Activated B cell treated with CpG ODN at 0.5 μM for 24 hours (primary cell): ENCODE measurements at regions not wholly inside any gene's neighbourhood (a gene's known extent, or its start where the extent isn't known, plus 50 kb on each side); places are given as distances from the start of the nearest gene placed in this dataset.

Experiments used
- ATAC-seq: fragments of 200-7000 bp; cut with Tn5 transposase; one replicate; pipeline ENCODE4 v1.10.0; 2021; ENCODE audit warnings: low read depth, mild to moderate bottlenecking, moderate library complexity
- CTCF ChIA-PET: fragments of 350-600 bp; sonication (Branson Sonifier 250); formaldehyde crosslinking; loops from one replicate; lab custom pipeline; 2021; ENCODE audit warnings: antibody characterized with exemption; lab: Charles Lee
- POLR2A ChIA-PET: fragments of 350-600 bp; sonication (Branson Sonifier 250); formaldehyde crosslinking; loops from one replicate; lab custom pipeline; 2021; ENCODE audit warnings: antibody characterized with exemption; lab: Charles Lee
- DNase-seq: peaks from one replicate; pipeline ENCODE4 v3.0.0; 2022
- H3K27ac Mint-ChIP-seq: one replicate; pipeline ENCODE4 v1.8.0; 2020; ENCODE audit warnings: mixed read lengths
- H3K27me3 Mint-ChIP-seq: one replicate; pipeline ENCODE4 v1.8.0; 2021; ENCODE audit warnings: mixed read lengths
- H3K36me3 Mint-ChIP-seq: one replicate; pipeline ENCODE4 v1.8.0; 2021; ENCODE audit warnings: low read depth, mixed read lengths
- H3K4me1 Mint-ChIP-seq: one replicate; pipeline ENCODE4 v1.8.0; 2021; ENCODE audit warnings: mixed read lengths
- H3K4me3 Mint-ChIP-seq: one replicate; pipeline ENCODE4 v1.8.0; 2020; ENCODE audit warnings: mild to moderate bottlenecking, mixed read lengths
- H3K9me3 Mint-ChIP-seq: one replicate; pipeline ENCODE4 v1.8.0; 2020; ENCODE audit warnings: mixed read lengths
- intact Hi-C: fragments of 100-400 bp; cut with micrococcal nuclease; formaldehyde crosslinking; loops from one replicate; pipeline ENCODE4 v1.15.1; 2024
- TF ChIP-seq, protein P1 (sequence below): fragments of 200-600 bp; IDR thresholded peaks from one replicate; pipeline ENCODE4 v1.8.0; 2022; ENCODE audit warnings: antibody characterized with exemption, mild to moderate bottlenecking

GRCh38 chr1:76763738-76764137, 103.5 kb upstream of the ST6GALNAC5 start:
- intact Hi-C loops = no loop called here
- Mint-ChIP-seq H3K27me3 (no peaks in the 10 kb centered on the region), H3K9me3 (no peaks in the 10 kb centered on the region), H3K36me3 (no peaks in the 10 kb centered on the region), H3K4me3 (no peak overlapping the region), H3K4me1 (no peaks in the 10 kb centered on the region), H3K27ac (no peak overlapping the region)
- ATAC-seq (no peak), DNase-seq (no peak)
- POLR2A ChIA-PET = no interaction called here
- TF ChIP-seq, protein P1, sequence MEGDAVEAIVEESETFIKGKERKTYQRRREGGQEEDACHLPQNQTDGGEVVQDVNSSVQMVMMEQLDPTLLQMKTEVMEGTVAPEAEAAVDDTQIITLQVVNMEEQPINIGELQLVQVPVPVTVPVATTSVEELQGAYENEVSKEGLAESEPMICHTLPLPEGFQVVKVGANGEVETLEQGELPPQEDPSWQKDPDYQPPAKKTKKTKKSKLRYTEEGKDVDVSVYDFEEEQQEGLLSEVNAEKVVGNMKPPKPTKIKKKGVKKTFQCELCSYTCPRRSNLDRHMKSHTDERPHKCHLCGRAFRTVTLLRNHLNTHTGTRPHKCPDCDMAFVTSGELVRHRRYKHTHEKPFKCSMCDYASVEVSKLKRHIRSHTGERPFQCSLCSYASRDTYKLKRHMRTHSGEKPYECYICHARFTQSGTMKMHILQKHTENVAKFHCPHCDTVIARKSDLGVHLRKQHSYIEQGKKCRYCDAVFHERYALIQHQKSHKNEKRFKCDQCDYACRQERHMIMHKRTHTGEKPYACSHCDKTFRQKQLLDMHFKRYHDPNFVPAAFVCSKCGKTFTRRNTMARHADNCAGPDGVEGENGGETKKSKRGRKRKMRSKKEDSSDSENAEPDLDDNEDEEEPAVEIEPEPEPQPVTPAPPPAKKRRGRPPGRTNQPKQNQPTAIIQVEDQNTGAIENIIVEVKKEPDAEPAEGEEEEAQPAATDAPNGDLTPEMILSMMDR = no peak
- CTCF ChIA-PET = no interaction called here

DNA sequence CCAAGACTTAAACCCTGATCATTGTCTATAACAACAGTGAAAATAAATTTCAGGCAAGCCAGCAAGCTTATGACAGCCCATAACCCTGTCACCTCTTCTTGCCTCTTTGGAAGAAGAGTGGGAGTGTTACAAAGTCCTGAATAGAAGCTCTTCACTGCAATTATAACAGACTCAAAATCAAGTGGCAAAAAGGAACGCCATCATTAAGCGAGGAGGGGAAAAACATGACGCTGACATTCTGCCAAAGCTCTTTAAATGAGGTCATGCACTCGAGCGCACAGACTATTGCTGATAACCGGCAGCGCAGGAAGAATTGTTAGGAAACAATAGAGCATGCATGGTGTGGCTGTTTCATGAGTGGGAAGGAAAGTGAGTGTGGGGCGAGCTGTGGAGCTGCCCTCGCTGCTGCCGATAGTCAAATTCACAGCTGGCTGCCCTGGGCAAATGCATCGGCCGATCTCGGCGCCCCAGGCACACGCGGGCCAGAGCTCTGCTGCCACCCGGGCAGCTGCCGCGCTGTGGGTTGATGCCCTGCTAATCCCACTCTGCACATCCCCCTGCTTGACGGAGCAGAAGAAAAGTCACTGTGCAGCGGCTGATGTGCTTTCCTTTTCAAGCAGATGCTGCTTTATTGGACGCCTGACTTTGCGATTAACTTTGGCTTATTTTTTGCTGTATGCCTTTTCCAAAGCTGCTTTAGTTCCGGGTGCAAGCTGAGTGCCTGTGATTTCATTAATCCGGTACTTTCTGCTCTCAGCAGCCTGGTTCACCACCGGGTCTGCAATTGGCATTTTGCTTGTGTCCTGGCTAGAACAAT, 102.4 kb upstream of the ST6GALNAC5 start:
- H3K36me3 Mint-ChIP-seq = no peaks in the 10 kb centered on the region
- CTCF ChIA-PET = no interaction called here
- no peaks in the 10 kb centered on the region for H3K4me1 Mint-ChIP-seq

GRCh38 chr1:76766381-76766780, 100.9 kb upstream of the ST6GALNAC5 start:
- Mint-ChIP-seq H3K27ac (no peak overlapping the region), H3K4me3 (no peak overlapping the region), H3K27me3 (no peaks in the 10 kb centered on the region), H3K9me3 (no peaks in the 10 kb centered on the region), H3K36me3 (no peaks in the 10 kb centered on the region), H3K4me1 (no peaks in the 10 kb centered on the region)
- DNase-seq (no peak), ATAC-seq (no peak)
- intact Hi-C loops = no loop called here
- ChIA-PET CTCF (no interaction called here), POLR2A (no interaction called here)
- TF ChIP-seq, protein P1 = no peak

More for the DNA sequence above, 102.4 kb upstream of the ST6GALNAC5 start:
- Mint-ChIP-seq H3K4me3 (no peak overlapping the region), H3K27ac (no peak overlapping the region), H3K9me3 (no peaks in the 10 kb centered on the region), H3K27me3 (no peaks in the 10 kb centered on the region)
- POLR2A ChIA-PET = no interaction called here
- intact Hi-C loops = no loop called here
- DNase-seq (no peak), ATAC-seq (no peak)
- TF ChIP-seq, protein P1 = no peak

GRCh38 chr1:76769911-76770310, 97.4 kb upstream of the ST6GALNAC5 start:
- no peak for DNase-seq
- no peak overlapping the region for H3K27ac Mint-ChIP-seq
- H3K27me3 Mint-ChIP-seq = no peaks in the 10 kb centered on the region
- ChIA-PET CTCF (no interaction called here), POLR2A (no interaction called here)
- no peaks in the 10 kb centered on the region for H3K36me3 Mint-ChIP-seq
- no peak overlapping the region for H3K4me3 Mint-ChIP-seq
- no peaks in the 10 kb centered on the region for H3K4me1 Mint-ChIP-seq
- no peaks in the 10 kb centered on the region for H3K9me3 Mint-ChIP-seq
- TF ChIP-seq, protein P1 = no peak
- intact Hi-C loops = no loop called here
- no peak for ATAC-seq

- intact Hi-C loops = no loop called here
- no peak overlapping the region for H3K4me3 Mint-ChIP-seq
- ATAC-seq (no peak), DNase-seq (no peak)
- no peaks in the 10 kb centered on the region for H3K27me3 Mint-ChIP-seq
- H3K9me3 Mint-ChIP-seq = no peaks in the 10 kb centered on the region
- H3K27ac Mint-ChIP-seq = no peak overlapping the region
- TF ChIP-seq, protein P1 = no peak
- no peaks in the 10 kb centered on the region for H3K36me3 Mint-ChIP-seq
- no peaks in the 10 kb centered on the region for H3K4me1 Mint-ChIP-seq
- CTCF ChIA-PET = interaction anchor here (0.6 kb wide), 1 partner anchor 421 kb away, joined by 3 read pairs; no protein-coding TSS in a partner anchor
- POLR2A ChIA-PET = no interaction called here
These were observed 96.3 kb upstream of the ST6GALNAC5 start for GRCh38 chr1:76770979-76771378.
